A549 (cell line): ENCODE measurements at regions not wholly inside any gene's neighbourhood (a gene's known extent, or its start where the extent isn't known, plus 50 kb on each side); places are given as distances from the start of the nearest gene placed in this dataset.

Experiments
- CEBPB ChIP-seq, 2 experiments: fragments of >200 bp in 1 of 2; sonication (Bioruptor Twin) in 1 of 2; formaldehyde crosslinking in 1 of 2; IDR thresholded peaks; 2 replicates each; pipeline ENCODE4 v1.6.1; 2012 to 2016
- KDM1A ChIP-seq: fragments of 200-600 bp; sonication (generic); IDR thresholded peaks from 2 replicates; pipeline ENCODE4 v1.6.1; 2016; ENCODE audit warnings: low read depth, mild to moderate bottlenecking
- MAFK ChIP-seq: fragments of 450-650 bp; IDR thresholded peaks from 2 replicates; pipeline ENCODE4 v1.6.1; 2014; ENCODE audit not compliant: partially characterized antibody
- MYC ChIP-seq: IDR thresholded peaks from 2 replicates; pipeline ENCODE4 v1.6.1; 2012; ENCODE audit warnings: mild to moderate bottlenecking, inconsistent platforms, low read length, improper control_type of control experiment, borderline replicate concordance
- NFE2L2 ChIP-seq: fragments of 150-350 bp; conservative IDR thresholded peaks from 2 replicates; pipeline ENCODE4 v1.6.1; 2014; ENCODE audit warnings: low read length
- POLR2A ChIP-seq: IDR thresholded peaks from 2 replicates; pipeline ENCODE4 v1.6.1; 2012; ENCODE audit warnings: mild to moderate bottlenecking, low read length
- SMC3 ChIP-seq: fragments of >200 bp; sonication (Bioruptor Twin); formaldehyde crosslinking; IDR thresholded peaks from 3 replicates; pipeline ENCODE4 v1.6.1; 2018; ENCODE audit warnings: inconsistent platforms
- ZNF302 ChIP-seq: fragments of 250-450 bp; sonication (Bioruptor Pico); IDR thresholded peaks from 2 replicates; pipeline ENCODE4 v1.9.0; 2021; ENCODE audit warnings: inconsistent platforms, mild to moderate bottlenecking, moderate library complexity
- TF ChIP-seq, protein P1 (sequence below): fragments of >200 bp; sonication (Bioruptor Twin); formaldehyde crosslinking; IDR thresholded peaks from 3 replicates; pipeline ENCODE4 v1.5.1; 2016
- TF ChIP-seq, protein P2 (sequence below): IDR thresholded peaks from 2 replicates; pipeline ENCODE4 v1.6.1; 2012
- TF ChIP-seq, protein P3 (sequence below): fragments of 450-650 bp; IDR thresholded peaks from 2 replicates; pipeline ENCODE4 v1.6.1; 2014; ENCODE audit warnings: antibody characterized with exemption

DNA sequence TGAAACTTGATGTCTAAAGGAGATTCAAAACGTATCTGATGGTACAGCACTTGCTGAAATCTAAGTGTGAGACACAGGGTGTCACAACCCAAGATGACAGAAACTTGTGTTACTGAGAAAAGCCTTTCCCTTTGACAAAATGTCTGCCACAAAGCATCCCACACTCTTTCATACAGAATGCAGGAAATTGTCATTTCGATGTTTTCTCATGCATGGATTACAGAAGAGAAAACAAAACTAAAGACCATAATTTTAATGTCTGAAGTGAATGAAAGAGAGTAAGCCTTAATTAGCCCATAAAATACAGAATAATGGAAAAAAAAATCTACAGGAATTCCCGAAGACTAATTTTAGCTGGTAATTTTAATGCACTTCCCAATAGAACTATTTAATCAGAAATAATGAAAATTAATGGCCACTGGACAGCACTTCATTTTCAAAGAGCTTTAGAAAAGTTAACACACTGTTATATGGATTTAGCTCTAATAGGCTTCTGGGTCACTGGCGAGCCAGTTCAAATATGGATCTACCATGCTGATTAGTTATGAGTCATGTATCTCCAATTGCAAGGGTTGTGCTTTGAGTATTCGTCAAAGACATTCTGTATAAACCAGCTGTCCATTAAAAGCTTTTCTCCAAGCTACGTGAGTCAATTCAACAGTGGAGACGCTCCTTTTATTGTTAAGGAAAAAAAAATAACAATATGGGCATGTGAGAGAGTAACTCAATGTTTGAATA, 656.7 kb downstream of the SLC16A7 start:
- TF ChIP-seq, protein P1, sequence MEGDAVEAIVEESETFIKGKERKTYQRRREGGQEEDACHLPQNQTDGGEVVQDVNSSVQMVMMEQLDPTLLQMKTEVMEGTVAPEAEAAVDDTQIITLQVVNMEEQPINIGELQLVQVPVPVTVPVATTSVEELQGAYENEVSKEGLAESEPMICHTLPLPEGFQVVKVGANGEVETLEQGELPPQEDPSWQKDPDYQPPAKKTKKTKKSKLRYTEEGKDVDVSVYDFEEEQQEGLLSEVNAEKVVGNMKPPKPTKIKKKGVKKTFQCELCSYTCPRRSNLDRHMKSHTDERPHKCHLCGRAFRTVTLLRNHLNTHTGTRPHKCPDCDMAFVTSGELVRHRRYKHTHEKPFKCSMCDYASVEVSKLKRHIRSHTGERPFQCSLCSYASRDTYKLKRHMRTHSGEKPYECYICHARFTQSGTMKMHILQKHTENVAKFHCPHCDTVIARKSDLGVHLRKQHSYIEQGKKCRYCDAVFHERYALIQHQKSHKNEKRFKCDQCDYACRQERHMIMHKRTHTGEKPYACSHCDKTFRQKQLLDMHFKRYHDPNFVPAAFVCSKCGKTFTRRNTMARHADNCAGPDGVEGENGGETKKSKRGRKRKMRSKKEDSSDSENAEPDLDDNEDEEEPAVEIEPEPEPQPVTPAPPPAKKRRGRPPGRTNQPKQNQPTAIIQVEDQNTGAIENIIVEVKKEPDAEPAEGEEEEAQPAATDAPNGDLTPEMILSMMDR = no peak
- TF ChIP-seq, protein P2, sequence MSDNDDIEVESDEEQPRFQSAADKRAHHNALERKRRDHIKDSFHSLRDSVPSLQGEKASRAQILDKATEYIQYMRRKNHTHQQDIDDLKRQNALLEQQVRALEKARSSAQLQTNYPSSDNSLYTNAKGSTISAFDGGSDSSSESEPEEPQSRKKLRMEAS = no peak
- TF ChIP-seq CEBPB (IDR thresholded peaks at IDR 0.05) (no peak), ZNF302 (no peak), SMC3 (no peak), MAFK (no peak), POLR2A (no peak), MYC (no peak), NFE2L2 (no peak), KDM1A (no peak)
- TF ChIP-seq, protein P3, sequence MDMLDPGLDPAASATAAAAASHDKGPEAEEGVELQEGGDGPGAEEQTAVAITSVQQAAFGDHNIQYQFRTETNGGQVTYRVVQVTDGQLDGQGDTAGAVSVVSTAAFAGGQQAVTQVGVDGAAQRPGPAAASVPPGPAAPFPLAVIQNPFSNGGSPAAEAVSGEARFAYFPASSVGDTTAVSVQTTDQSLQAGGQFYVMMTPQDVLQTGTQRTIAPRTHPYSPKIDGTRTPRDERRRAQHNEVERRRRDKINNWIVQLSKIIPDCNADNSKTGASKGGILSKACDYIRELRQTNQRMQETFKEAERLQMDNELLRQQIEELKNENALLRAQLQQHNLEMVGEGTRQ = no peak
